PC-3 (cell line): ENCODE measurements at regions not wholly inside any gene's neighbourhood (a gene's known extent, or its start where the extent isn't known, plus 50 kb on each side); places are given as distances from the start of the nearest gene placed in this dataset.
"Not testable (repeated sequence)": the region's sequence is repeated elsewhere in the genome, so short reads cannot be mapped to it uniquely, and the experiment has no call there.

Experiments
- CTCF ChIP-seq: fragments of 300-600 bp; sonication (generic); conservative IDR thresholded peaks from 2 replicates; pipeline ENCODE4 v1.5.1; 2017; ENCODE audit warnings: antibody characterized with exemption, low read depth, mild to moderate bottlenecking, low read length
- EZH2phosphoT487 ChIP-seq: fragments of 300-600 bp; sonication (generic); IDR thresholded peaks from 2 replicates; pipeline ENCODE4 v1.6.1; 2018; ENCODE audit warnings: mild to moderate bottlenecking, antibody characterized with exemption, low read length, borderline replicate concordance

- TF ChIP-seq CTCF, EZH2phosphoT487: not testable (repeated sequence)
Observed at GRCh38 chr9:94425312-94425711, 96.9 kb upstream of the NUTM2F start.
